OCI-LY1 (cell line): ENCODE measurements at regions not wholly inside any gene's neighbourhood (a gene's known extent, or its start where the extent isn't known, plus 50 kb on each side); places are given as distances from the start of the nearest gene placed in this dataset.

Source experiments
- CTCF ChIP-seq: fragments of 200-600 bp; sonication (generic), shearing (Covaris generic); IDR thresholded peaks from 2 replicates; pipeline ENCODE4 v1.5.1; 2017; ENCODE audit warnings: mild to moderate bottlenecking, antibody characterized with exemption, low read length, moderate library complexity, mixed read lengths
- EZH2 ChIP-seq: fragments of 200-600 bp; sonication (generic), shearing (Covaris generic); IDR thresholded peaks from 2 replicates; pipeline ENCODE4 v1.8.0; 2017; ENCODE audit warnings: borderline replicate concordance, mixed run types, mild to moderate bottlenecking, antibody characterized with exemption, low read length, moderate library complexity, mixed read lengths

DNA sequence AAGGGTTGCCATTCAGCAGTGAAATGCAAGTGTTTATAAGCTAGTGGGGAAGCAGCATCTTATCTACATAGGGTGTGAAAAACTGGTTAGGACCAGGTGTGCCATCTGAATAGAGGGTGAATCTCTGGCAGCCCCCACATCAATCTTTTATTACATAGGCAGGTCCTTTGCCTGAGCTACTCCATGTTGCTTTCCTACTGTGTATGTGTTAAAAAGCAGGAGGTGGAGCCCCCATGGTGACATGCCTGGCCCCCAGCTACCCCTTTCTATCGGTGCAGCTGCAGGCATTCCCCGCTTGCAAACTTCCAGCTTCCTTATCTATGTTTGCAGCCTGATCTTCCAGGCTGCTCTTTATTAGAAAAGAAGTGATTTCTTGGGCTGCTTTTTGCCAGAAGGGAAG lies 353.5 kb downstream of the SPATA31D1 start:
- no peak for TF ChIP-seq EZH2
- TF ChIP-seq CTCF, result no peak
